Hematopoietic multipotent progenitor cell (in vitro differentiated cells): ENCODE measurements at regions not wholly inside any gene's neighbourhood (a gene's known extent, or its start where the extent isn't known, plus 50 kb on each side); places are given as distances from the start of the nearest gene placed in this dataset.

Experiments
- DNase-seq, 3 donors: peaks; one replicate each; pipeline ENCODE4 v3.0.0-alpha.2; 2011 to 2015; ENCODE audit warnings: low read depth in 2 of 3, low spot score in 2 of 3

DNA sequence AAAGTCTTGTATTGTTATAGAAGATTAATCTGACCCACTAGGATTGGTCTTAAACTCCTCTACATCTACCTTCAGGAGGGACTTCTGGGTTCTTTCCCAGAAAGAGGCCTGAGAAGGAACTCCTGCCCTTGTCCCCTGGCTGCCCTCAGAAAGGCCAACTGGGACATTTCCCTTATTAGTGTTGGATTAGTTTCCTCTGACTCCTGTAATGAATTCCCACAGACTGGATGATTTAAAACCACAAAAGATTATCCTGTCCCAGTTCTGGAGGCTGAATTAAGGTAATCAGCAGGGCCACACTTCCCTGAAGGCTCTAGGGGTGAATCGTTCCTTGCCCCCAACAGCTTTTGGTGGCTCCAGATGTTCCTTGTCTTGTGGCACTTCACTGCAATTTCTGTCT, 102.8 kb upstream of the NMNAT3 start:
- no peak for DNase-seq

DNA sequence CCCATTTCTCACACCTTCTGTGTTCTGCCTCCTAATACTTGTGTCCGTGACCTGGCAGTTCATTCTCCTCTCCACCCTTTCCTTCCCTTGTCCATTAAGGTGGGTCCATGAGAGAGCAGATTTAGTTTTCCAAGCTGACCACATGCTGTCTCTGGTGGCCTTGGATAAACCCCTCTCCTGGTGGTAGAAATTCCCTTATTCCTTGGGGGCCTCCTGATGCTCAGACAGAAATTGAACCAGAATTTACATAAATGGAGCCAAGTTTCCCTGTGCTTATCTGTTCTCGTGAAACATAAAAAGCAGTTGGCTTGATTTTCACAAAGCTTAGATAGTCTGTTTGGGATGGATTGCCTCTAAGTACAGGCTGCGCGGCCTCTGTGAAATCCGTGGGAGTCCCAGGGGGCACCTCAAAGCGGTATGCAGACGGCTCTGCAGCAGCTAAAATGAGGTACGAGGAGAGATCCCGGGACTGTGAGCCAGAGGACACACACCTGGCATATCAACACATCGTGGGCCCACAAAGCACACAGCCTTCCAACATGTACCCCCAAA, 101.0 kb upstream of the NMNAT3 start:
- DNase-seq, result no peak

- DNase-seq, result no peak
Observed at GRCh38 chr3:139774560-139775302, 97.0 kb upstream of the NMNAT3 start.

DNA sequence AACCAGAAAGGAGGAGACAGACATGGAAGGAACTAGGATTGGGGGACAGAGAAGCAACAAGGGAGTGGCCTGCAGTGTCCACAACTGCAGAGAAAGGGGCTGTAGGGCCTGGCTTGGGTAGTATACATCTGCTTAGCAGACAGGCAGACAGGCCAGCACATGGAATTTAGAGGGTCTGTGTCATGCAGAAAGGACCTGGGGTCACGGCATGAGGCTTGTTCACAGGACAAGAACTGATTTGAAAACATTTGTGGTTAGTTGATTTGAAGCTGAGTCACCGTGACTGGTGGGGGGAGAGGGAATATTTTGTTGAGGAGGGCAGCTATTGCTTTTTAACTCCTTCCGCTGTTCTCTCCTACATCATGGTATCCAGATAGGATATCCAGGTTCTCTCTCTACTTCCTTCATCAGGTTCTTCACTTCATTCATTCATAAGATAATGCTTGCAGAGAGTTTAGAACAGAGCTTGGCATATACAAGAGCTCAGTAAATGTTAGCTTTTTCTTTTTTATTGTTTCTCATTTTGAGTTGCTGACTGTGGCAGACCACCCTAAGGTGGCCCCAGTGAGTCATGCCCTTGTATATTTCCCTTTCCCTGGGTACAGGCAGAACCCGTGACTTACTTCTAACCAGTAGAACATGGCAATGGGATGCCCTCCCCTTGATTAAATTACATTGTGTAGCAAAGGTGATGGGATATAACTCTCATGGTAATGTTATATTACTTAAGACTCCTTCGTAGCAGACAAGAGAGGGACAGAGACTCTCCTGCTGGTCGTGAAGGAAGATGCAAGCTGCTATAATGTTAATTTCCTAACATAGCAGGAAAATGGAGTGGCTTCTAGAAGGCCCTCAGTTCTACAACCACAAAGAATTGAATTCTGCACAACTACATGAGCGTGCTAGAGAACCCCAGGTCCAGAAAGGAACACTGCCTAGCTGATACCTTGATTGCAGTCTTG, 95.0 kb upstream of the NMNAT3 start:
- no peak for DNase-seq

GRCh38 chr3:139771331-139771730, 93.6 kb upstream of the NMNAT3 start:
- no peak for DNase-seq

GRCh38 chr3:139770577-139770976, 92.8 kb upstream of the NMNAT3 start:
- no peak for DNase-seq

GRCh38 chr3:139769796-139770195, 92.0 kb upstream of the NMNAT3 start:
- DNase-seq, result no peak

- no peak for DNase-seq
Observed at GRCh38 chr3:139764936-139765335, 87.2 kb upstream of the NMNAT3 start.

DNA sequence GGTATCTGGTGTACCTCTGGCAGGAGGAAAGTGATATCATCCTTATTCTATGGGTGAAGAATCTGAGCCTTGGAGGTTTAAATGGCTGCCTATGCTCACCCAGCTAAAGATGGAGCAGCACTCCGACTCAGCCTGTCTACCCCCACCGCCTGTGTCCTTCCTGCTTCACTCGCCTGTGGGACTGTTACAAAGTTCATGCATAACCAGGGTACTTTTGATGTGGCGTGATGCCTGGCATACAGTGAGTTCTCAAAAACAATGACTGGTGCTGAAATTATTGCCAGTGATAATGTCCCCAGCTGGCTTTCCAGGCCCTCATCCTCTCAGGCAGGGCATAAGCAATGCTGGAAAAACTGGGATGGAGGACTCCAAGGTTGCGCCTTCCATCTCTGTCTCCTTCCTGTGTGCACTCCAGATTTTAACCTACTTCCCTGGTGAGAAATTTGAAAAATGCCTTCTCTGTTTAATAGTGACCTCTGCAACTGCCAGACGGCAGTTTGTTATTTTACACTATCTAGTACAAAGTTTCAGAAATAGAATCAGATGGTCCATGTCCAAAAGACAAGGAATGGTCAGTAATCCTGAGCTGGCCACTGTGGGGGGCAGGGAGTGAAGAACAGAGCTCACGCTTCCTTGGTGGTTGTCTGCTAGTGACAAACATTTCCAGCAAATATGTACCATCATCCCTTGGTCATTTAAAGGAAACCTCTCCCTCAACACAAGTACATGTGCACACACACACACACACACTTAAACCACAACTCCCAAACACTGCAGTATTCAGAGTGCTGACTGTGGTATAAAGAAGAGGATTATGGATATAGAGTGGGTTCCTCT, 86.5 kb upstream of the NMNAT3 start:
- DNase-seq, result no peak

DNA sequence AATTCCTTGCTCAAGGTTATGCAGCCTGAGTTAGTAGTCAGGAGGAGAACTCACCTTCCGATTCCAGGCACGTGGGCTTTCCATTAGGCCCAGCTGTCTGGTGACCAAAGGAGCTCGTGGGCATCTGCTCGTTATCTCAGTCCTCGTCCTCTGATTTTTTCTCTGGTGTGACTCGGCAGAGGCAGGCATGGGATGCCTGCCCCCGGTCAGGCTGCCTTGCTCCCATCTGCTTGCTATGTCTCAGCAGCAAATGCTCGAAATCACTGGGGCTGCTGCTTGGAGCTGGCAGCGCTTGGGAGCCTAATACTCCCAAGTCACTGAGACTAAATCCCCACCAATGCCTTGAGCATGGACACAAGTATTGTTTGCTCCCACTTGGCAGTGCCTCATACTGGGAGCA, 84.5 kb upstream of the NMNAT3 start:
- no peak for DNase-seq

DNA sequence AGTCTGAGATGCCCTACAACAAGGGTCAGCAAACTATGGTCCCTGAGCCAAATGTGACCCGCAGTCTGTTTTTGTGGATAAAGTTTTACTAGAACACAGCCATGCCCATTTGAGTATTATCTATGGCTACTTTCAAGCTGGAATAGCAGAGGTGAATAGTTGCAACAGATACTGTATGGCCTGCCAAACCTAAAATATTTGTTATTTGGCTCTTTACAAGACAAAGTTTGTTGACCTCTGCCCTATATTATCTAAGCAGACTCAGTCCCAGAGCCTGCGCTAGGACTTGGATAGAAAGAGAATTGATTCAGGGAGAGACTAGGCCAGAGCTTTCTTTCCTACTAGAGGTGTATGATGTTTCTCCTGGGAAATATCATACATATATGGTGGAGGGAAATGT, 81.7 kb upstream of the NMNAT3 start:
- no peak for DNase-seq

- DNase-seq, result no peak
Observed at GRCh38 chr3:139758654-139759291, 81.0 kb upstream of the NMNAT3 start.

DNA sequence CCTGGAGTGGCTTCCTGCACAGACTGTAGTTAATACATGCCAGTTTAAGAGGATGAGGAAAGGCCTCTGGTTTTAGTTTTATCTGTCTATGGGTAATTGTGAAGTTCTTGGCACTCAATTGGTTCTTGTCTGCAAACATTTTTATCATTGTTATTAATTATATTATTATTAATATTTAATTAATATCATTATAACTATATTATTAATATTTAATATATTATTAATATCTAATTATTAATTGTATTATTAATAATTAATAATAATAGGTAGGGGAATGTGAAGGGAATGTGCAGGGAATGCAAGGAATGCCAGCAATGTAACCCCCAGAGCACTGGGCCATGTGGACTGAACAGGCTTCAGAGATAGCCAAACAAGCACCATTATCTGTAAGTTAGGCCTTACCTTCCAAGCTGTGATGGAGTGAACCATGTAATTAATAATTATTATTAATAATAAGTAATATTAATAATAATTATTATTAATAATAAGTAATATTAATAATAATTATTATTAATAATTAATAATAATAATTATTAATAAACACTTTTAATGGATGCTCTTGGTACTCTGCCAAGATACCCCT, 79.8 kb upstream of the NMNAT3 start:
- DNase-seq, result no peak

- no peak for DNase-seq
Observed at GRCh38 chr3:139756529-139757103, 78.8 kb upstream of the NMNAT3 start.

DNA sequence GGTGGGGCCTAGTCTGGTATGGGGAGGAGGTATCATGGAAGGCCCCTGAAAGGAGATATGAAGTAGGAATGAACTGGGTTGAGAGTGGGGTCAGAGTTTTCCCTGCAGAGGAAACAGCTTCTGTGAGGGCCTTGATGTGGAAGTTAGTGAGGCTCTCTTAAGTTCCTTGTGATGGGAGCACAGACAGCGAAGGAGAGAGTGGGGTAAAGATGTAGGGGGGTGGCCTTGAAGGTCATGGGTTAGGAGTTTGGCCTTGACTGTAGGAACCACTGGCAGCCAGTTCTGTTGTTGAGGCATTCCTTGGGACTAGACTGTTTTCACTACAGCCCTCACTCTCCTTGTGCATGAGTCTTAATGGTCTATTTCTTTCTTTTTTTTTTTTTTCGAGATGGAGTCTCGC, 77.8 kb upstream of the NMNAT3 start:
- DNase-seq, result no peak

DNA sequence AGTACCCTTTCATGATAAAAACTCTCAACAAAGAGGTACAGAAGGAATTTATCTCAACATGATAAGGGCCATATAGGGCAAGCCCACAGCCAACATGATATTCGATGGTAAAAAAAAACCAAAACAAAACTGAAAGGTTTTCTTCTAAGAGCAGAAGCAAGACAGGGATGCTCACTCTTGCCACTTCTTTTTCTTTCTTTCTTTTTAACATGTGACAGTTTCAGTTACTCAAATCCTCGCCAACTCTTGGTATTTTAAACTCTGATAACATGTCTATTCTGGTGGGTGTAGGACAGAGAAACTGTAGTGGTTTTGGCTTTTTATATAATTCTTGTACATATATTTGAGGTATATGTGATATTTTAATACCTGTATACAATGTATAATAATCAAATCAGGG, 74.0 kb upstream of the NMNAT3 start:
- no peak for DNase-seq

GRCh38 chr3:139746481-139746880, 68.7 kb upstream of the NMNAT3 start:
- DNase-seq, result no peak

DNA sequence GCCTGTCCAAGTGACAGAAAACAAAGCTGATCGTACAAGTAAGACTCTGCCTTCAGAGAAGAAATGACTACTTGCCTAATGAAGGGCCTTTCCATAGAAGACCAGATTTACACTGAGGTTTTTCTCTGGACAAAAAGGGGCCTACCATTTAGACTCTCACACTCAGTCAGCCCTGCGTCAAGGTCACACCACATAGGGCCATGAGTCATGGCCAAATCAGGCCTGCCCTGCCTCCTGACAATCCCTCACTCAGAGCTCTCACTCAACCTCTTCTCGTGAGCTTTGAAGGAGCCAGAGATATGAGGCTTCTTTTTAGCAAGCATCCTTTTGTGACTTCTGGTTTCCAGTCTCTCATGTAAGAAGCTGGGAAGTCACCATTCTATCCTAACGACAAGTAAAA, 68.1 kb upstream of the NMNAT3 start:
- DNase-seq, result no peak

DNA sequence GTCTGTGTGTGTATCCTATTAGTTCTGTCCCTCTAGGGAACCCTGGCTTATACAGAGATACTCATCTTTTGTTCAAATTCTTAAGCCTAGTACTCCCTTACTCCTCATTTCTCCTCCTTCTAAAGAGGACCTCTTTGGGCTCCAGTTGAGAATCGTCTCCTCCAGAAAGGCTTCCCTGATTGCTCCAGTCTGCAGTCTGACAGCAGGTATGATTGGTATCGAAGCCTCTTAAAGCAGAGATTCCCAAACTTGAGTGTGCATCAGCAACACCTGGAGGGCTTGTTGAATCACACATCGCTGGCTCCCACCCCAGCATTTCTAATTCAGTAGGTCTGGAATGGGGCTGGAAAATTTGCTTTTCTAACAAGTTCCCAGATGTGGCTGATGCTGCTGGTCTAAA, 60.9 kb upstream of the NMNAT3 start:
- no peak for DNase-seq
